H9 (cell line): ENCODE measurements at regions not wholly inside any gene's neighbourhood (a gene's known extent, or its start where the extent isn't known, plus 50 kb on each side); places are given as distances from the start of the nearest gene placed in this dataset.

Source experiments
- DNase-seq: peaks from one replicate; pipeline ENCODE4 v3.0.0-alpha.2; 2017
- H2AFZ ChIP-seq: one replicate; pipeline ENCODE4 v1.6.1; 2013; ENCODE audit warnings: mild to moderate bottlenecking, low read length, control low read depth, moderate library complexity
- H2AK5ac ChIP-seq: 2 replicates; pipeline ENCODE4 v1.6.1; 2013; ENCODE audit warnings: low read length, control low read depth, mixed read lengths; ENCODE audit not compliant: insufficient read length
- H2BK120ac ChIP-seq: one replicate; pipeline ENCODE4 v1.6.1; 2013; ENCODE audit warnings: low read depth, mild to moderate bottlenecking, low read length, control low read depth, inconsistent platforms; ENCODE audit not compliant: poor library complexity, severe bottlenecking
- H2BK12ac ChIP-seq: 2 replicates; pipeline ENCODE4 v1.6.1; 2013; ENCODE audit warnings: low read length, control low read depth, mixed read lengths, low read depth; ENCODE audit not compliant: insufficient read length
- H2BK15ac ChIP-seq: 2 replicates; pipeline ENCODE4 v1.6.1; 2013; ENCODE audit warnings: low read depth, low read length, control low read depth
- H2BK20ac ChIP-seq: one replicate; pipeline ENCODE4 v1.6.1; 2013; ENCODE audit warnings: low read depth, mild to moderate bottlenecking, low read length, control low read depth, inconsistent platforms; ENCODE audit not compliant: poor library complexity, severe bottlenecking
- H2BK5ac ChIP-seq: 2 replicates; pipeline ENCODE4 v1.6.1; 2013; ENCODE audit warnings: low read length, control low read depth, mixed read lengths; ENCODE audit not compliant: insufficient read length
- H3K14ac ChIP-seq: 2 replicates; pipeline ENCODE4 v1.6.1; 2013; ENCODE audit warnings: low read length, control low read depth; ENCODE audit not compliant: insufficient read depth
- H3K18ac ChIP-seq: 2 replicates; pipeline ENCODE4 v1.6.1; 2013; ENCODE audit warnings: low read depth, mild to moderate bottlenecking, mixed read lengths, low read length, control low read depth; ENCODE audit not compliant: insufficient read length
- H3K23ac ChIP-seq: 2 replicates; pipeline ENCODE4 v1.6.1; 2013; ENCODE audit warnings: low read length, control low read depth, mixed read lengths, low read depth; ENCODE audit not compliant: insufficient read length
- H3K23me2 ChIP-seq: 2 replicates; pipeline ENCODE4 v1.6.1; 2013; ENCODE audit warnings: low read depth, mild to moderate bottlenecking, mixed read lengths, low read length, control low read depth; ENCODE audit not compliant: insufficient read length, poor library complexity, severe bottlenecking
- H3K27ac ChIP-seq: 2 replicates; pipeline ENCODE4 v1.5.1; 2013; ENCODE audit warnings: low read length, control low read depth, mixed read lengths, low read depth; ENCODE audit not compliant: insufficient read length
- H3K27me3 ChIP-seq: 2 replicates; pipeline ENCODE4 v1.6.1; 2013; ENCODE audit warnings: low read length, control low read depth, inconsistent platforms; ENCODE audit not compliant: insufficient read depth
- H3K4ac ChIP-seq: 2 replicates; pipeline ENCODE4 v1.6.1; 2013; ENCODE audit warnings: low read depth, mild to moderate bottlenecking, control low read depth, inconsistent platforms, low read length, moderate library complexity
- H3K4me1 ChIP-seq: 2 replicates; pipeline ENCODE4 v1.6.1; 2013; ENCODE audit warnings: low read length, control low read depth, inconsistent platforms; ENCODE audit not compliant: insufficient read depth
- H3K4me2 ChIP-seq: 2 replicates; pipeline ENCODE4 v1.6.1; 2013; ENCODE audit warnings: low read length, control low read depth, mixed read lengths; ENCODE audit not compliant: insufficient read length, insufficient read depth
- H3K56ac ChIP-seq: 2 replicates; pipeline ENCODE4 v1.6.1; 2013; ENCODE audit warnings: low read depth, mild to moderate bottlenecking, mixed read lengths, low read length, control low read depth; ENCODE audit not compliant: insufficient read length
- H3K79me1 ChIP-seq: 2 replicates; pipeline ENCODE4 v1.6.1; 2013; ENCODE audit warnings: low read depth, mild to moderate bottlenecking, moderate library complexity, low read length, control low read depth, inconsistent platforms; ENCODE audit not compliant: insufficient read depth, poor library complexity, severe bottlenecking
- H3K79me2 ChIP-seq: 2 replicates; pipeline ENCODE4 v1.6.1; 2013; ENCODE audit warnings: low read length, control low read depth, inconsistent platforms; ENCODE audit not compliant: insufficient read depth
- H3K9ac ChIP-seq: 2 replicates; pipeline ENCODE4 v1.6.1; 2013; ENCODE audit warnings: low read length, control low read depth, mixed read lengths; ENCODE audit not compliant: insufficient read length; ENCODE audit errors: extremely low read depth
- H3K9me3 ChIP-seq: one replicate; pipeline ENCODE4 v1.6.1; 2013; ENCODE audit warnings: low read depth, low read length, inconsistent platforms; ENCODE audit not compliant: control insufficient read depth
- H3T11ph ChIP-seq: one replicate; pipeline ENCODE4 v1.6.1; 2013; ENCODE audit warnings: mild to moderate bottlenecking, low read length, control low read depth, inconsistent platforms
- H4K20me1 ChIP-seq: one replicate; pipeline ENCODE4 v1.6.1; 2013; ENCODE audit not compliant: control insufficient read depth, insufficient read length, insufficient read depth
- H4K5ac ChIP-seq: 2 replicates; pipeline ENCODE4 v1.6.1; 2013; ENCODE audit warnings: low read depth, mild to moderate bottlenecking, mixed read lengths, low read length, control low read depth; ENCODE audit not compliant: insufficient read length
- H4K8ac ChIP-seq: replicated peaks from 2 replicates; pipeline ENCODE4 v1.6.1; 2013; ENCODE audit warnings: low read length, control low read depth, mixed read lengths, low read depth; ENCODE audit not compliant: insufficient read length
- H4K91ac ChIP-seq: 2 replicates; pipeline ENCODE4 v1.6.1; 2013; ENCODE audit warnings: low read depth, mild to moderate bottlenecking, moderate library complexity, mixed read lengths, low read length, control low read depth; ENCODE audit not compliant: insufficient read length
- H3K27ac Mint-ChIP-seq, 3 experiments: 2 replicates in 2 of 3; 3 replicates in 1 of 3; pipeline ENCODE4 v1.8.0; 2020 to 2021; ENCODE audit warnings: mixed read lengths in 3 of 3, mild to moderate bottlenecking in 1 of 3, moderate library complexity in 1 of 3
- H3K27me3 Mint-ChIP-seq: 2 replicates; pipeline ENCODE4 v1.8.0; 2021; ENCODE audit warnings: low read depth, mild to moderate bottlenecking, moderate library complexity, mixed read lengths
- H3K36me3 Mint-ChIP-seq, 3 experiments: 2 replicates in 2 of 3; 3 replicates in 1 of 3; pipeline ENCODE4 v1.8.0; 2020 to 2021; ENCODE audit warnings: low read depth in 3 of 3, mixed read lengths in 3 of 3; ENCODE audit not compliant: insufficient read depth in 1 of 3
- H3K4me1 Mint-ChIP-seq, 2 experiments: 2 replicates each; pipeline ENCODE4 v1.8.0; 2020; ENCODE audit warnings: mixed read lengths in 2 of 2
- H3K4me3 Mint-ChIP-seq, 2 experiments: 2 replicates in 1 of 2; 3 replicates in 1 of 2; pipeline ENCODE4 v1.8.0; 2020 to 2021; ENCODE audit warnings: mild to moderate bottlenecking in 2 of 2, mixed read lengths in 2 of 2, moderate library complexity in 1 of 2
- H3K9me3 Mint-ChIP-seq, 2 experiments: 2 replicates in 1 of 2; 3 replicates in 1 of 2; pipeline ENCODE4 v1.8.0; 2020; ENCODE audit warnings: mild to moderate bottlenecking in 2 of 2, mixed read lengths in 2 of 2, moderate library complexity in 1 of 2
- CTCF ChIP-seq: fragments of 200-600 bp; sonication (generic); conservative IDR thresholded peaks from 3 replicates; pipeline ENCODE4 v1.8.0; 2021; ENCODE audit warnings: antibody characterized with exemption, mild to moderate bottlenecking
- WGBS: extraction: QIAGEN DNeasy Blood & Tissue Kit; methylation state at CpG from one replicate; pipeline ENCODE4 v1.1.7; 2013; ENCODE audit warnings: missing lambda C conversion rate, low lambda C conversion rate, mixed read lengths; ENCODE audit not compliant: insufficient read length; ENCODE audit errors: extremely low coverage; 5-methylcytosine and 5-hydroxymethylcytosine counted together

DNA sequence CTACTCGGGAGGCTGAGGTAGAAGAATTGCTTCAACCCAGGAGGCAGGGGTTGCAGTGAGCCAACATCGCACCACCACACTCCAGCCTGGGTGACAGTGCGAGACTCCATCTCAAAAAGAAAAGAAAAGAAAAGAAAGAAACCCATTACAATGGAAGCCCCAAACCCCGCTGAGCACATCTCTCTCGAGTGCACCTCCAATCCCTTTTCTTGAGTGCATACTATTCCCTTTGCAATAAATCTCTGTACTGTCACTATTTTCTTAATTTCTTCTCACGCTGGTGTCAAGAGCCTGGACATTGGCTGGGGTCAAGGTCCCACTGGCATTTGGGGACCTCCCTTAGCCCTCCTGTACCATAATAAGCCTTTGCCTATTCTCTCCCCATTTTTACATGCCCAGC, 398.4 kb upstream of the EEF2KMT start:
- H2AK5ac ChIP-seq = no peak overlapping the region

More for the DNA sequence above, 398.4 kb upstream of the EEF2KMT start:
- Histone ChIP-seq H4K20me1 (no peaks in the 10 kb centered on the region), H2BK120ac (no peak overlapping the region), H4K5ac (no peak overlapping the region), H2BK12ac (no peak overlapping the region), H3K4me2 (no peak overlapping the region), H3K14ac (no peak overlapping the region), H3K79me2 (no peaks in the 10 kb centered on the region), H3K23me2 (no peaks in the 10 kb centered on the region), H3K9me3 (no peaks in the 10 kb centered on the region), H3K27ac (no peak overlapping the region), H4K91ac (no peak overlapping the region), H2BK20ac (no peak overlapping the region), H2BK5ac (no peak overlapping the region), H3K56ac (no peak overlapping the region), H3T11ph (no peak overlapping the region), H3K4me1 (no peaks in the 10 kb centered on the region), H3K18ac (no peak overlapping the region), H4K8ac (no peak overlapping the region), H3K79me1 (no peaks in the 10 kb centered on the region), H3K27me3 (no peaks in the 10 kb centered on the region), H3K9ac (no peak overlapping the region), H3K4ac (no peak overlapping the region), H2AFZ (no peak overlapping the region), H2BK15ac (no peak overlapping the region), H3K23ac (no peak overlapping the region)
- peaks cover 0 to 3% of the 10 kb centered on the region in 2 experiments; a peak in 3 of 5 replicates for H3K9me3 Mint-ChIP-seq
- WGBS = no CpG with 5 or more reads among the region's 6 CpGs
- no peak overlapping the region for H3K4me3 Mint-ChIP-seq
- TF ChIP-seq CTCF = no peak
- H3K27me3 Mint-ChIP-seq = peaks cover 3% of the 10 kb centered on the region; the same call in 1 of the 2 replicates
- no peak for DNase-seq
- H3K4me1 Mint-ChIP-seq = peaks cover 11 to 12% of the 10 kb centered on the region in 2 experiments
- H3K36me3 Mint-ChIP-seq = no peaks in the 10 kb centered on the region
- no peak overlapping the region for H3K27ac Mint-ChIP-seq
